Astrocyte of the cerebellum (primary cell): ENCODE measurements at regions not wholly inside any gene's neighbourhood (a gene's known extent, or its start where the extent isn't known, plus 50 kb on each side); places are given as distances from the start of the nearest gene placed in this dataset.

ENCODE experiments used
- DNase-seq: peaks from one replicate; pipeline ENCODE4 v3.0.0-alpha.2; 2011; ENCODE audit warnings: low read depth
- H3K4me3 ChIP-seq: 2 replicates; pipeline ENCODE4 v1.5.1; 2011; ENCODE audit warnings: mild to moderate bottlenecking, low read depth, low read length, moderate library complexity
- in situ Hi-C: cut with HindIII; loops from 2 replicates; pipeline ENCODE4 v1.10.0; 2017; ENCODE audit warnings: low sequenced_read_pairs
- TF ChIP-seq, protein P1 (sequence below): IDR thresholded peaks from 2 replicates; pipeline ENCODE4 v1.5.1; 2012; ENCODE audit warnings: low read length, low read depth, moderate library complexity, mild to moderate bottlenecking; ENCODE audit errors: missing control alignments

GRCh38 chr6:67759001-67759400 lies 876.1 kb upstream of the ADGRB3 start:
- TF ChIP-seq, protein P1, sequence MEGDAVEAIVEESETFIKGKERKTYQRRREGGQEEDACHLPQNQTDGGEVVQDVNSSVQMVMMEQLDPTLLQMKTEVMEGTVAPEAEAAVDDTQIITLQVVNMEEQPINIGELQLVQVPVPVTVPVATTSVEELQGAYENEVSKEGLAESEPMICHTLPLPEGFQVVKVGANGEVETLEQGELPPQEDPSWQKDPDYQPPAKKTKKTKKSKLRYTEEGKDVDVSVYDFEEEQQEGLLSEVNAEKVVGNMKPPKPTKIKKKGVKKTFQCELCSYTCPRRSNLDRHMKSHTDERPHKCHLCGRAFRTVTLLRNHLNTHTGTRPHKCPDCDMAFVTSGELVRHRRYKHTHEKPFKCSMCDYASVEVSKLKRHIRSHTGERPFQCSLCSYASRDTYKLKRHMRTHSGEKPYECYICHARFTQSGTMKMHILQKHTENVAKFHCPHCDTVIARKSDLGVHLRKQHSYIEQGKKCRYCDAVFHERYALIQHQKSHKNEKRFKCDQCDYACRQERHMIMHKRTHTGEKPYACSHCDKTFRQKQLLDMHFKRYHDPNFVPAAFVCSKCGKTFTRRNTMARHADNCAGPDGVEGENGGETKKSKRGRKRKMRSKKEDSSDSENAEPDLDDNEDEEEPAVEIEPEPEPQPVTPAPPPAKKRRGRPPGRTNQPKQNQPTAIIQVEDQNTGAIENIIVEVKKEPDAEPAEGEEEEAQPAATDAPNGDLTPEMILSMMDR = no peak
- DNase-seq = no peak
- H3K4me3 ChIP-seq = no peak overlapping the region
- in situ Hi-C loops = loop anchor here (5.0 kb wide), 1 partner anchor 68 kb away; no protein-coding TSS in a partner anchor

DNA sequence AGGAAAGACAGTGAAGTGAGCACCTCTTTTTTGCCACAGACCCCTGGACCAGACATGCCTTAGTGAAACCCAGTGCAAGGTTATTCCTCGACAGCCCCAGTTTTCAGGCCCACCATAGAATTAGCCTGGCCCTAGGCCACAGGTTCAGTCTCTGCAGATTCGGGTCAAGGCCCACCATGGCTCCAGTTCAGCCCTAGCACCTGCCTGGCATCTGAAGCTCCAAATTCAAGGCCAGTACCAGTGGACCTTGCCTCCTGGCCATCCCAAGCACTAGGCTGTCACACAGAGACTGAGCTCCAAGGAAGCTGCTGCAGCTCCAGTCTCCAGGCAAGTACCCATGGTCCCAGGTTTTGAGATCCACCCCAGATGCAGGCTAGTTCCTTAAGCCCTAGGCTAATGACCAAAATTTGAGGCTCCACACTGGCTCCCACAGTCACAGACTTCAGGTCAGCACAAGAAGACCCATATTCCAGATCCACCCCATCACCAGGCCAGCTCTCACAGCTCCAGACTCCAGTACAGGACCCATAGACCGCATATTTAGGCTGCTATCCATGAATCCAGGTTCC lies 877.5 kb upstream of the ADGRB3 start:
- TF ChIP-seq, protein P1 = no peak

GRCh38 chr6:67748521-67748920 lies 886.6 kb upstream of the ADGRB3 start:
- TF ChIP-seq, protein P1 = no peak
- H3K4me3 ChIP-seq = no peak overlapping the region
- DNase-seq = no peak
- in situ Hi-C loops = no loop called here

More for the DNA sequence above, 877.5 kb upstream of the ADGRB3 start:
- H3K4me3 ChIP-seq = no peak overlapping the region
- DNase-seq = no peak
- in situ Hi-C loops = loop anchor here (5.0 kb wide), 1 partner anchor 70 kb away; no protein-coding TSS in a partner anchor

- TF ChIP-seq, protein P1 = no peak
- in situ Hi-C loops = no loop called here
- DNase-seq = no peak
- no peak overlapping the region for H3K4me3 ChIP-seq
Observed at GRCh38 chr6:67736816-67737215, 898.3 kb upstream of the ADGRB3 start.

DNA sequence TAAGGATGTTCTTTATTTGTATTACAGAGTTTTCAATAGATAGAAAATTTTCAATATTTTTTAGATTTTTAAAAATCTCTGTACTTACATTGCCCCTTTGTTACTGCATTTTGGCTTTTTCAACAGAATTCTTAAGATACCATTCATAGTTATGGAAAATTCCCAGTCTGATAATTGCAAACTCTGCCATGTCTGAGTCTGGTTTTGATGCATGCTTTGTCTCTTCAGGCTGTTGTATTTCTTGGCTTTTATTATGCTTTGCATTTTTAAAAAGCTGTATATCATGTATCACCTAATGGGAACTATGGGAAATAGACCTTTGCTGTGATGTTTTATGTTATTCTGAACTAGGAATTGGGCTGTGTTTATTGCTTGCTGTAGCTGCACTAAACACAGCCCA lies 898.9 kb upstream of the ADGRB3 start:
- no peak for DNase-seq
- TF ChIP-seq, protein P1 = no peak
- no peak overlapping the region for H3K4me3 ChIP-seq
- in situ Hi-C loops = no loop called here

GRCh38 chr6:67735623-67736022 lies 899.5 kb upstream of the ADGRB3 start:
- H3K4me3 ChIP-seq = no peak overlapping the region
- in situ Hi-C loops = no loop called here
- TF ChIP-seq, protein P1 = no peak
- no peak for DNase-seq
